ENCODE measurements at regions not wholly inside any gene's neighbourhood (a gene's known extent, or its start where the extent isn't known, plus 50 kb on each side); places are given as distances from the start of the nearest gene placed in this dataset.
"Not testable (repeated sequence)": the region's sequence is repeated elsewhere in the genome, so short reads cannot be mapped to it uniquely, and the experiment has no call there.

DNA sequence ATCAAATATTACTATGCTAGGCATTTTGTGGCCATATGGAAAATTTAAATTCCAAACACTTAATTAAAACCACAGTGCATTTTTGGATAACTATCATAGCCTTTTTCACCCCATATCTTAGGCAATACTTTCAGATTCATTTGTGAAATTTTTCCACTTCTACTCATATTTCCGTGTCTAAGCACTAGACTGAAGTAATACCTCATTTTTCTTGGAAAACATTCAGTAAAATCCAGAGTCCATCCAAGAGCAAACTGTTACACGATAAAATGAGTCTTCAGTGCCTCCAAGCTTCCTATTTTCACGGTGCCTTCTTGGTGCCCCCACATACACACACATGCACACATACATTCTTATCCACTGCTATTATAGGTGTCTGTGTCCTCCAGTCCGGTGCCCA is 845.9 kb downstream of the TBL1XR1 start:
- H3K27me3 ChIP-seq (ENCODE audit: control insufficient read depth in 1 of 2, insufficient read depth in 2 of 2, low read length in 2 of 2) = no peaks in the 10 kb centered on the region
- no peak overlapping the region for H3K27ac ChIP-seq (ENCODE audit: low read depth, low read length)
- no peak overlapping the region for H3K9ac ChIP-seq (ENCODE audit: low read length)
- H3K4me1 ChIP-seq (ENCODE audit: insufficient read depth, low read length) = no peaks in the 10 kb centered on the region
- no peaks in the 10 kb centered on the region for H3K9me3 ChIP-seq (ENCODE audit: low read length)
- no peak overlapping the region for H3K4me3 ChIP-seq (ENCODE audit: low read depth in 1 of 2, low read length in 2 of 2)
- H3K36me3 ChIP-seq (ENCODE audit: insufficient read depth, low read length) = no peaks in the 10 kb centered on the region

DNA sequence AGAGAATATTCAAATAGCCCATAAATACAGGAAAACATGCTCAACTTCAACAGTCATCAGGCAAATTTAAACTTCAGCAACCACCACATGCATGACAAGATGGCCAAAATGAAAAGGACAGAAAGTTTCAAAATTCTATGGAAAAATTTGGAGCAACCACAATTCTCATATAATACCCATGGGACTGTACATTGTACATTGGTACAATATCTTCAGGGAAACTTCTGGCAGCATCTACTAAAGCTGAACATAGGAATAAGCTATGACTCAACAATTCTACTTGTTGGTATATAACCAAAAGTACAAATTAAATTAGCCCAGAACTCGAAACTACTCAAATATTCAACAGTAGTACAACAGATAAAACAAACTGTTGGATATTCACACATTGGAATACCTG is 847.6 kb downstream of the TBL1XR1 start:
- Histone ChIP-seq H3K9me3 (ENCODE audit: low read length) (no peaks in the 10 kb centered on the region), H3K9ac (ENCODE audit: low read length) (no peak overlapping the region), H3K4me1 (ENCODE audit: insufficient read depth, low read length) (no peaks in the 10 kb centered on the region), H3K36me3 (ENCODE audit: insufficient read depth, low read length) (no peaks in the 10 kb centered on the region), H3K27ac (ENCODE audit: low read depth, low read length) (no peak overlapping the region), H3K27me3 (ENCODE audit: control insufficient read depth in 1 of 2, insufficient read depth in 2 of 2, low read length in 2 of 2) (no peaks in the 10 kb centered on the region), H3K4me3 (ENCODE audit: low read depth in 1 of 2, low read length in 2 of 2) (no peak overlapping the region)

DNA sequence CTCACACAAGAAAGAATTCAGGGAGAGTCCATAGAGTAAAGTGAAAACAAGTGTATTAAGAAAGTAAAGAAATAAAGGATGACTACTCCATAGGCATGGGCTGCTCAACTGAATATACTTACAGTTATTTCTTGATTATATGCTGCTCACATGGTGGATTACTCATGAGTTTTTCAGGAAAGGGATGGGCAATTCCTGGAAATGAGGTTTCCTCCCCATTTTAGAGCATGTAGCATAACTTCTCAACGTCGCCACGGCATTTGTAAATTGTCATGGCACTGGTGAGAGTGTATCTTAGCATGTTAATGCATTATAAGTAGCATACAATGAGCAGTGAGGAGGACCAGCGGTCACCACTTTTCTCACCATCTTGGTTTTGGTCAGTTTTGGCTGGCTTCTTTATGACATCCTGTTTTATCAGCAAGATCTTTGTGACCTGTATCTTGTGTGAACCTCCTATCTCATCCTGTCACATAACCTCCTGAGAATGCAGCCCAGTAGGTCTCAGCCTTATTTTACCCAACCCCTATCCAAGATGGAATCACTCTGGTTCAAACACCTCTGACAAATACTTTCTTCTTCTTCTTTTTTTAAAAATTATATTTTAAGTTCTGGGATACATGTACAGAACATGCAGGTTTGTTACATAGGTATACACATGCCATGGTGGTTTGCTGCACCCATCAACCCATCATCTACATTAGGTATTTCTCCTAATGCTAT is 849.7 kb downstream of the TBL1XR1 start:
- H3K4me3 ChIP-seq (ENCODE audit: low read depth in 1 of 2, low read length in 2 of 2) = no peak overlapping the region
- no peak overlapping the region for H3K9ac ChIP-seq (ENCODE audit: low read length)
- no peaks in the 10 kb centered on the region for H3K27me3 ChIP-seq (ENCODE audit: control insufficient read depth in 1 of 2, insufficient read depth in 2 of 2, low read length in 2 of 2)
- no peaks in the 10 kb centered on the region for H3K4me1 ChIP-seq (ENCODE audit: insufficient read depth, low read length)
- no peaks in the 10 kb centered on the region for H3K36me3 ChIP-seq (ENCODE audit: insufficient read depth, low read length)
- H3K27ac ChIP-seq (ENCODE audit: low read depth, low read length) = no peak overlapping the region
- no peaks in the 10 kb centered on the region for H3K9me3 ChIP-seq (ENCODE audit: low read length)

DNA sequence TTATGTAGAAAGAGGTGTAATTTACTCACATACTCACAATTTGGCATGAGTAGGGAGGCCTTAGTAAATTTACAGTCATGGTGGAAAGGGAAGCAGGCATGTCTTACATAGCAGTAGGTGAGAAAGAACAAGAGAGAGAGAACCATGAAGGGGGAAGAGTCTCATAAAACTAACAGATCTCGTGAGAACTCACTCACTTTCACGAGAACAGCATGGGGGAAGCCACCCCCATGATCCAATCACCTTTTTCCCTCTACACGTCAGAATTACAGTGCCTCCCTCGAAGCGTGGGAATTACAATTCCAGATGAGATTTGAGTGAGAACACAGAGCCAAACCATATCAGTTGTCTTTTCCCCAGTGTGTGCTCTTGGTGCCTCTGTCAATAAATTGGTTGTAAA is 855.3 kb downstream of the TBL1XR1 start:
- Histone ChIP-seq H3K9me3 (ENCODE audit: low read length) (no peaks in the 10 kb centered on the region), H3K27ac (ENCODE audit: low read depth, low read length) (no peak overlapping the region), H3K27me3 (ENCODE audit: control insufficient read depth in 1 of 2, insufficient read depth in 2 of 2, low read length in 2 of 2) (no peaks in the 10 kb centered on the region), H3K4me1 (ENCODE audit: insufficient read depth, low read length) (no peaks in the 10 kb centered on the region), H3K9ac (ENCODE audit: low read length) (no peak overlapping the region), H3K4me3 (ENCODE audit: low read depth in 1 of 2, low read length in 2 of 2) (no peak overlapping the region), H3K36me3 (ENCODE audit: insufficient read depth, low read length) (no peaks in the 10 kb centered on the region)

DNA sequence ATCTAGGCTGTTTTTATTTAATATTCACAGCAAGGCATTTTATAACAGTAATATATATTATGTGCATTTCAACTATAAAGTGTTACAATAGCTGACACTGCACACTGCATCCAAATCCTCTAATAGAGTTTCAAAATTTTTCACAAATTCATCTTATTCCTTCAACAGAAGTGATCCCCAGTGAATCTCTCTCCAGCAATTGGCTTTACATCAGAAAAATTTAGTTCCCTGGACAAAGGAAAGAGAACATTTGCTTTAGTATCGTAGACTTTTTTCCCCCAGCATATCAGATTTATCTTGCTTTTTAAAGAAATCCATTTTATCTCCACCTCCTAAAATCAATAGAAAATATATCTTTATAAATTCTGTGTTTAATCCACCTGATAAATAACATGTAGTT is 868.6 kb downstream of the TBL1XR1 start:
- Histone ChIP-seq H3K27ac (ENCODE audit: low read depth, low read length) (no peak overlapping the region), H3K27me3 (ENCODE audit: control insufficient read depth in 1 of 2, insufficient read depth in 2 of 2, low read length in 2 of 2) (no peaks in the 10 kb centered on the region)

DNA sequence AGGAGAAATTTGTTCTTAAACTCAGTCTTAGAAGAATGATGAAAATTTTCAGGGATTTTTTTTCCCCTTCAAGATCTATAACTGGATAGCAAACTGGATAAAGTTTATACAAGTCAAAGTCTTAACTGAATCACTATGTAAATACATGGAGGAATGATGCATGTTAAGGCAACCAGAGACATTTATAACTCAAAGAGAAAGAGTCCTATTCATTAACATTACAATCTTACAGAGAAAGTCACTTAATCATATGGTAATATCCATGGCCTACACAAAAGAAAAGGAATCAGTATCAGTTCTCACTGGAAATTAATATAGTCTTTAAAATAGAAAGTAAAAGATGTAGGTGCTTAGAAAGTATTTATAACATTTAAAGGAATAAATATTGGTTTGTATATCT is 869.1 kb downstream of the TBL1XR1 start:
- H3K4me3 ChIP-seq (ENCODE audit: low read depth in 1 of 2, low read length in 2 of 2) = no peak overlapping the region
- H3K4me1 ChIP-seq (ENCODE audit: insufficient read depth, low read length) = no peaks in the 10 kb centered on the region
- H3K27me3 ChIP-seq (ENCODE audit: control insufficient read depth in 1 of 2, insufficient read depth in 2 of 2, low read length in 2 of 2) = no peaks in the 10 kb centered on the region
- no peaks in the 10 kb centered on the region for H3K9me3 ChIP-seq (ENCODE audit: low read length)
- H3K36me3 ChIP-seq (ENCODE audit: insufficient read depth, low read length) = no peaks in the 10 kb centered on the region
- H3K9ac ChIP-seq (ENCODE audit: low read length) = no peak overlapping the region
- no peak overlapping the region for H3K27ac ChIP-seq (ENCODE audit: low read depth, low read length)

More for the DNA sequence above, 868.6 kb downstream of the TBL1XR1 start:
- H3K9ac ChIP-seq (ENCODE audit: low read length) = no peak overlapping the region
- H3K4me1 ChIP-seq (ENCODE audit: insufficient read depth, low read length) = no peaks in the 10 kb centered on the region
- H3K4me3 ChIP-seq (ENCODE audit: low read depth in 1 of 2, low read length in 2 of 2) = no peak overlapping the region
- H3K9me3 ChIP-seq (ENCODE audit: low read length) = no peaks in the 10 kb centered on the region
- H3K36me3 ChIP-seq (ENCODE audit: insufficient read depth, low read length) = no peaks in the 10 kb centered on the region

DNA sequence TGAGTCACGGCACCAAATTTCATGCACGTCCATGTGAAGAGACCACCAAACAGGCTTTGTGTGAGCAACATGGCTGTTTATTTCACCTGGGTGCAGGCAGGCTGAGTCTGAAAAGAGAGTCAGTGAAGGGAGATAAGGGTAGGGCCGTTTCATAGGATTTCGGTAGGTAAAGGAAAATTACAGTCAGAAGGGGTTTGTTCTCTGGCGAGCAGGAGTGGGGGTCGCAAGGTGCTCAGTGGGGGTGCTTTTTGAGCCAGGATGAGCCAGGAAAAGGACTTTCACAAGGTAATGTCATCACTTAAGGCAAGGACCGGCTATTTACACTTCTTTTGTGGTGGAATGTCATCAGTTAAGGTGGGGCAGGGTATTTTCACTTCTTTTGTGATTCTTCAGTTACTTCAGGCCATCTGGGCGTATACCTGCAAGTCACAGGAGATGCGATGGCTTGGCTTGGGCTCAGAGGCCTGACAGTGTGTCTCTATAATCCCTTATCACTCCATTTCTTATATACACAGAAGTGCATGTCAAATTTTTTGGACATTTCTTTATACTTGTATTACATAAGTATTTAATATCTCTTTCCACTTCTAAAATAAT is 870.3 kb downstream of the TBL1XR1 start:
- H3K27ac ChIP-seq (ENCODE audit: low read depth, low read length); H3K9ac ChIP-seq (ENCODE audit: low read length); H3K27me3 ChIP-seq (ENCODE audit: control insufficient read depth in 1 of 2, insufficient read depth in 2 of 2, low read length in 2 of 2); H3K36me3 ChIP-seq (ENCODE audit: insufficient read depth, low read length); H3K9me3 ChIP-seq (ENCODE audit: low read length); H3K4me1 ChIP-seq (ENCODE audit: insufficient read depth, low read length); H3K4me3 ChIP-seq (ENCODE audit: low read depth in 1 of 2, low read length in 2 of 2): not testable (repeated sequence)

DNA sequence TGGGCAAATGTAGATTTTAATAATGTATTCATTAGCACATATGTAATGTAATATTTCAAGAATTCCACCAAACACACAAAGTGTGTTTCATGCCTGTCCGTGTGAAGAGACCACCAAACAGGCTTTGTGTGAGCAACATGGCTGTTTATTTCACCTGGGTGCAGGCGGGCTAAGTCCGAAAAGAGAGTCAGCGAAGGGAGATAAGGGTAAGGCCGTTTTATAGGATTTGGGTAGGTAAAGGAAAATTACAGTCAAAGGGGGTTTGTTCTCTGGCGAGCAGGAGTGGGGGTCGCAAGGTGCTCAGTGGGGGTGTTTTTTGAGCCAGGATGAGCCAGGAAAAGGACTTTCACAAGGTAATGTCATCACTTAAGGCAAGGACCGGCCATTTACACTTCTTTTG is 875.8 kb downstream of the TBL1XR1 start:
- H3K36me3 ChIP-seq (ENCODE audit: insufficient read depth, low read length); H3K27ac ChIP-seq (ENCODE audit: low read depth, low read length); H3K9me3 ChIP-seq (ENCODE audit: low read length); H3K4me1 ChIP-seq (ENCODE audit: insufficient read depth, low read length); H3K4me3 ChIP-seq (ENCODE audit: low read depth in 1 of 2, low read length in 2 of 2); H3K27me3 ChIP-seq (ENCODE audit: control insufficient read depth in 1 of 2, insufficient read depth in 2 of 2, low read length in 2 of 2); H3K9ac ChIP-seq (ENCODE audit: low read length): not testable (repeated sequence)

DNA sequence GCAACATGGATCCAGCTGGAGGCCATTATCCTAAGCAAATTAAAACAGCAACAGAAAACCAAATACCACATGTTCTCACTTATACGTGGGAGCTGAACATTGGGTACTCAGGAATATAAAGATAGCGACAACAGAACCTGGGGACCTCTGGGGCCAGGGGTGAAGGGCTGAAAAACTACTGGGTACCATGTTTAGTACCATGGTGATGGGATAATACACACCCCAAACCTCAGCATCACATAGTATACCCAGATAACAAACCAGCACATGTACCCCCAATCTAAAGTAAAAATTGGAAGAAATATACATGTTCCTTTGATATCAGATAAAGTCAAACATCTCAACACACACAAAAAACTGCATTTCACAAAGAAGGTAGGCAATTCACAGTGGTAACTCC is 876.2 kb downstream of the TBL1XR1 start:
- Histone ChIP-seq H3K4me1 (ENCODE audit: insufficient read depth, low read length) (no peaks in the 10 kb centered on the region), H3K4me3 (ENCODE audit: low read depth in 1 of 2, low read length in 2 of 2) (no peak overlapping the region), H3K9ac (ENCODE audit: low read length) (no peak overlapping the region), H3K27me3 (ENCODE audit: control insufficient read depth in 1 of 2, insufficient read depth in 2 of 2, low read length in 2 of 2) (no peaks in the 10 kb centered on the region), H3K9me3 (ENCODE audit: low read length) (no peaks in the 10 kb centered on the region), H3K36me3 (ENCODE audit: insufficient read depth, low read length) (no peaks in the 10 kb centered on the region), H3K27ac (ENCODE audit: low read depth, low read length) (no peak overlapping the region)

DNA sequence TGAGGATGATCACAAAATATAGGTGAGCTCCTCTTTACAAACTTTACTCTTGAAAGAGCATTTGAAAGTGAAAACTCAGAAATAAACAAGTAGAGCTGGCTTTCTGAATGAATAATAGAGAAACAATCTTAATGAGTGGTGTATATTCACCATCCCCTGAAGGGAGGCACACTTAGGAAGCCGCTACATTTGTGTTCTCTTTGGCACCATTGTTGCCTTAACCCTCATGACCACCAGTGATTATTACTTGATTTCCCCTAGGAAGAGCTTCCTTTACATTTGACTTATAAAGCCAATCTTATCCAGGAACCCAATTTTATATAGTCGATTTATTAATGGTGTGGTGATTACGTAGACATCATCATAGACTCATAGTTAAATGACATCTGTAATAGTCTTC is 883.9 kb downstream of the TBL1XR1 start:
- no peak overlapping the region for H3K9ac ChIP-seq (ENCODE audit: low read length)
- no peaks in the 10 kb centered on the region for H3K9me3 ChIP-seq (ENCODE audit: low read length)
- no peaks in the 10 kb centered on the region for H3K27me3 ChIP-seq (ENCODE audit: control insufficient read depth in 1 of 2, insufficient read depth in 2 of 2, low read length in 2 of 2)
- H3K36me3 ChIP-seq (ENCODE audit: insufficient read depth, low read length) = no peaks in the 10 kb centered on the region
- no peaks in the 10 kb centered on the region for H3K4me1 ChIP-seq (ENCODE audit: insufficient read depth, low read length)
- no peak overlapping the region for H3K4me3 ChIP-seq (ENCODE audit: low read depth in 1 of 2, low read length in 2 of 2)
- H3K27ac ChIP-seq (ENCODE audit: low read depth, low read length) = no peak overlapping the region

DNA sequence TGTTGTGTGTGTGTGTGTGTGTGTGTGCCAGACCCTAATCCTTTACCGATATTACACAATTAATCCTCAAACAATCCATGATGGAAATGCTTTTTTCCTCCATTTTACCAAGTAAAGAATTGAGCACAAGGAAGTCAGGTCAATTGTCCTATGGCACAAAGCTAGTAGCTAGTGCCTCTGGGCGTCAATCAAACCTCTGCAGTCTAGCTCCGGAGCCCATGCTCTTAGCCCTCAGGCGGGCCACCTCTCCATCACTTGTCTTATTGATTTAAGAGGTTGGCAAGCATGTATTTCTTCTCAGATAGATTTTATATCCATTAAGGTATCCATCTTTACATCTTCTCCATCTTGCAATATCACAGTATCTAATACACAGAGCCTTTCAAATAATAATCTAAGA is 886.6 kb downstream of the TBL1XR1 start:
- no peaks in the 10 kb centered on the region for H3K27me3 ChIP-seq (ENCODE audit: control insufficient read depth in 1 of 2, insufficient read depth in 2 of 2, low read length in 2 of 2)
- H3K4me3 ChIP-seq (ENCODE audit: low read depth in 1 of 2, low read length in 2 of 2) = no peak overlapping the region
- H3K9ac ChIP-seq (ENCODE audit: low read length) = no peak overlapping the region
- no peak overlapping the region for H3K27ac ChIP-seq (ENCODE audit: low read depth, low read length)
- H3K9me3 ChIP-seq (ENCODE audit: low read length) = no peaks in the 10 kb centered on the region
- H3K4me1 ChIP-seq (ENCODE audit: insufficient read depth, low read length) = no peaks in the 10 kb centered on the region
- H3K36me3 ChIP-seq (ENCODE audit: insufficient read depth, low read length) = no peaks in the 10 kb centered on the region

DNA sequence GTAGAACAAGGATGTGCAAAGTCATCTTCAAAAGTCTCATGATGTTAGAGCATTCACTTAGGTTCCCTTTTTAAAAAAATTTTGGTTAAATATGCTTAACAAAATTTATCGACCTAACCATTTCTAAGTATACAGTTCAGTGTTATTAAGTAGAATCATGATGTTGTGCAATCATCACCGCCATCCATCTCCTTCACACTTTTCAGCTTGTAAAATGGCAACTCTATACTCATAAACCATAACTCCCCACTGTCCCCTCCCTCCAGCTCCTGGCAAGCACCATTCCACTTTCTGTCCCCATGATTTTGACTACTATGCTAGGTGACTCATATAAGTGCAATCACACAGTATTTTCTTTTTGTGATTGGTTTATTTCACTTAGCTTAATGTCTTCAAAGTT is 895.0 kb downstream of the TBL1XR1 start:
- H3K36me3 ChIP-seq (ENCODE audit: insufficient read depth, low read length) = no peaks in the 10 kb centered on the region
- H3K27ac ChIP-seq (ENCODE audit: low read depth, low read length) = no peak overlapping the region
- no peak overlapping the region for H3K9ac ChIP-seq (ENCODE audit: low read length)
- no peaks in the 10 kb centered on the region for H3K4me1 ChIP-seq (ENCODE audit: insufficient read depth, low read length)
- H3K27me3 ChIP-seq (ENCODE audit: control insufficient read depth in 1 of 2, insufficient read depth in 2 of 2, low read length in 2 of 2) = no peaks in the 10 kb centered on the region
- H3K9me3 ChIP-seq (ENCODE audit: low read length) = no peaks in the 10 kb centered on the region
- no peak overlapping the region for H3K4me3 ChIP-seq (ENCODE audit: low read depth in 1 of 2, low read length in 2 of 2)
